GM12873 (cell line): ENCODE measurements at regions not wholly inside any gene's neighbourhood (a gene's known extent, or its start where the extent isn't known, plus 50 kb on each side); places are given as distances from the start of the nearest gene placed in this dataset.

Experiments
- TF ChIP-seq, protein P1 (sequence below): IDR thresholded peaks from 2 replicates; pipeline ENCODE4 v1.5.1; 2012; ENCODE audit warnings: low read depth, mild to moderate bottlenecking, moderate library complexity, low read length, control low read depth; ENCODE audit not compliant: insufficient read depth; ENCODE audit errors: missing control alignments

DNA sequence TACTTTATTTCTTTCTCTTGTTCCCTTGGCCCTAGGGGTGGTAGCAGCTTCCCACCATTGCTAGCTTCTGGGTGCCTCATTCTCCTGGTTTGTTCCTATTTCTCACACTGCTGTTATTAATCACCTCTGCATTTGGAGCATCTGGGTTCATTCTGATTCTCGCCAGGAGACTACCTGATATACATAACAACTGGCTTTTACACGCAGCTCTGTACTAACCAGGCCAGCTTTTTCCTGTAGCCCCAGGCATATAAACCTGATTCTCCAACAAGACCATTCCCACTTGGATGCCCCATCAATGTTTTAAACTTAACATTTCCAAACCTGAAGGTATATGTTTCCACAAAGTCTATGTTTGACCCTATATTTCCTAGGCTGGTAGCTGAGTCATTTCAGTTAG is 403.9 kb upstream of the DCC start:
- TF ChIP-seq, protein P1, sequence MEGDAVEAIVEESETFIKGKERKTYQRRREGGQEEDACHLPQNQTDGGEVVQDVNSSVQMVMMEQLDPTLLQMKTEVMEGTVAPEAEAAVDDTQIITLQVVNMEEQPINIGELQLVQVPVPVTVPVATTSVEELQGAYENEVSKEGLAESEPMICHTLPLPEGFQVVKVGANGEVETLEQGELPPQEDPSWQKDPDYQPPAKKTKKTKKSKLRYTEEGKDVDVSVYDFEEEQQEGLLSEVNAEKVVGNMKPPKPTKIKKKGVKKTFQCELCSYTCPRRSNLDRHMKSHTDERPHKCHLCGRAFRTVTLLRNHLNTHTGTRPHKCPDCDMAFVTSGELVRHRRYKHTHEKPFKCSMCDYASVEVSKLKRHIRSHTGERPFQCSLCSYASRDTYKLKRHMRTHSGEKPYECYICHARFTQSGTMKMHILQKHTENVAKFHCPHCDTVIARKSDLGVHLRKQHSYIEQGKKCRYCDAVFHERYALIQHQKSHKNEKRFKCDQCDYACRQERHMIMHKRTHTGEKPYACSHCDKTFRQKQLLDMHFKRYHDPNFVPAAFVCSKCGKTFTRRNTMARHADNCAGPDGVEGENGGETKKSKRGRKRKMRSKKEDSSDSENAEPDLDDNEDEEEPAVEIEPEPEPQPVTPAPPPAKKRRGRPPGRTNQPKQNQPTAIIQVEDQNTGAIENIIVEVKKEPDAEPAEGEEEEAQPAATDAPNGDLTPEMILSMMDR = no peak

DNA sequence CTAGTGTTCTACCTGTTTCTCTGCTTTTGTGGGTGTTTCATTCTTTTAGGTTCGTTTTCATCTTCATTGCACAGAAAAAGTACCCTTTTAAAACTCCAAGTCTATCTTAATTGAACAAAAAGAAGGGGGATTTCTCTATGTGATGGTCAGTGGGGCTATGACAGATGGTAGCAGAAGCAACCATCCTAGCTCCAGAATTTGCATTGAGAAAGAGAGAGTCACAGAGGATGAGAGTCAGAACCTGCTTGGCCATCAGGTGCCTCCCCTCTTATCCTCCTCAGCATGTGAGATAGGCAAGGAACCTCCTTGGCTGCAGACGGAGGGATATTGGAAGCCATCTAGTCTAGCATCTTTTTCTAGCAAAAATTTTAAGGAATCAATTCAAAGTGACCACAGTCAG is 398.0 kb upstream of the DCC start:
- TF ChIP-seq, protein P1 = no peak

DNA sequence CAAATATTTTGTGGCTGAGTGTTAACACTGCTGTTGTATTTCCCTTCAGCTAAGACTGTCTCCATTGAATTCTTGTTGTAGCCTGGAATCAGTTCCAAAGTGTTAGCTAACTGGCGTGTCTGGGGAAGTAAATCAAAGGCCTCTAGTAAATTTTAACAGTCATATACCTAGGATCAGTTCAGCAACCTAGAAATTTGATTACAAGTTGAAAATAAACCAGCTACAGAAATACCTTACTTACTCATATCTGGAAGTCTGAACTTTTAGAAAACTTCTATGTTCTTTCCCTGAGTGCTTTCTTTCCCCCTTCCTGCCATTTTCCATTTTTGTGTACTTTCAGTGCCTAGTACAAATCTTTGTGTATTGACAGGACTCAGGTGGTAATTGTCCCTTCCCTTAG is 396.7 kb upstream of the DCC start:
- TF ChIP-seq, protein P1 = no peak

- TF ChIP-seq, protein P1 = no peak
Observed at GRCh38 chr18:51946946-51947345, 393.1 kb upstream of the DCC start.

DNA sequence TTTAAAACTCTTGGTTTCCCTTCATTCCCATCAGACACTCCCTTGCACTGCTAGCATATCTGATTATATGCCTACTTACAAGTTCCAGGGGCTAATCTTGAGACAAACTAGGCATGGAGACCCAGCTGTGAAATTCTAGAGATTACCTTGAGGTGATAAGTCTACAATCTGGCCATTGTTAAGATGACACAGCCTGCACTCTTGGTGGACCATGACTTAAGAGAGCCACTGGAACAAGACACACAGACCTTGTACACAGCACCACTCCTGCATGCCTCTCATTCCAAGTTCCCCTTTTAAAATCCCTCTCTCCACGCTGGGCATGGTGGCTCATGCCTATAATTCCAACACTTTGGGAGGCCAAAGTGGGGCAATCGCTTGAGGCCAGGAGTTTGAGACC is 387.2 kb upstream of the DCC start:
- TF ChIP-seq, protein P1 = no peak

GRCh38 chr18:51953521-51953920 is 386.5 kb upstream of the DCC start:
- TF ChIP-seq, protein P1 = no peak

DNA sequence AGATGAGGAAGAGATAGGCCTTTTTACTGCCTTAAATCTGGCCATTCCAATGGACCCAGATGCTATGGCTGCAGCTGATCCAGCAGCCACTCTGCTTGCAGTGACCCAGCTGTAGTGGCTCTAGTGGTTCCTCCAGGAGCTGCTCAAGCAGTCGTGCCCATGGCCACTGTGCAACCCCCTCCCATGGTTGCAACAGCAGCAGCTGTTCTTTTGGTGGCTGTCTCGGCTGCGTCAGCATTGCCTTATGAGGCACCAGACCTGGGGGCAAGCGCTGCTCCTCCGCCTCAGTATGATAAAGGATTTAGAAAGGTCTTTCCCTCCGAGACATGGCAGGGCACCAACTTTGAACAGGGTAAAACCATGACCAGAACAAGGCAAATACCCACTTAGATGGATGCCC is 384.9 kb upstream of the DCC start:
- TF ChIP-seq, protein P1 = no peak

DNA sequence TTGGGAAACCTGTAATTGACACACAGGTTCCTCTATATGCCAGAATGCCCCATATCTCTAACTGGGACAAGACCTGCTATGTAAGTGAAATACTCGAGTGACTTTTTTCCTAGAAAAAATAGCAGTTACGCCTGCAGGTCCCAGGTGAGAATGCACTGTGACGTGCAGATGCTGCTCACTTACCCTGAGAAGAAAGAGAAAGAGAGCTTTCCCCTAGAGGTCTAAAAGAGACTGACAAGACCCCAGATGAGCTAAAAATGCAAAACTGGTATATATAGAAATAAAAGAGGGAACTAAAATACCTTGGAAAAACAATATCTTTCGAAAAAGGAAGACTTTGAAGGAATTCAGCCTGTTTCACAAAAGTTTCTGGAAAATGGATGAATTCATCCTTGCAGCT is 383.0 kb upstream of the DCC start:
- TF ChIP-seq, protein P1 = no peak
